ENCODE measurements at regions not wholly inside any gene's neighbourhood (a gene's known extent, or its start where the extent isn't known, plus 50 kb on each side); places are given as distances from the start of the nearest gene placed in this dataset.

DNA sequence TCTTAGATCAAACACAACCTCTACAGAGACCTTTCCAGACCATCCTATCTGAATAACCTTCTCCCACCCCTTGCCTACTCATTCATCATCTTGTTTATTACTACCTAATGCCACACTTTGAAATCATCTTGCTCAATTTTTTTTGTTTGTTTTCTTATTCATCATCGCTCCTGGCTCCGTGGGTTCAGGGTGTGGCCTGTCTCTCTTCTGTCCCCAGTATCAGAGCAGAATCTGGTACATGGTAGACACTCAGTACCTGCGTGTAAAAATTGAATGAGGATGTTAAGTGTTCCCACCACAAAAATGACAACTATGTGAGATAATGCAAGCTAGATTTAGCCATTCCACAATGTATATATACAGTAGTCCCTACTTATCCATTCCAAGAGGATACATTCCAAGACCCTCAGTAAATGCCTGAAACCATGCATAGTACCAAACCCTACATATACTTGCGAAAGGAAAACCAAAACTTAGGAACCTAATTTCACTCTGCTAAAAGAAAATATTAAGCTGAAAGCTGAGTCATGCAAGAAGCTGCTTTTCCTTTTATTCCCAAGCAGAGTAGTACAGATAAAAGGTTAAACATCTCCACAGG is 72.1 kb upstream of the SEC61G start:
- no peaks in the 10 kb centered on the region for H3K9me3 ChIP-seq
- TF ChIP-seq EP300 (IDR thresholded peaks at IDR 0.05), result no peak
- DNase-seq (ENCODE audit: low spot score in 2 of 2), result no peak
- no peaks in the 10 kb centered on the region for H3K4me1 ChIP-seq
- H3K27ac ChIP-seq, result no peak overlapping the region
- WGBS, result 81% methylated on average over 4 of the region's 4 CpGs
- H3K36me3 ChIP-seq, result no peaks in the 10 kb centered on the region
- H3K4me3 ChIP-seq, result no peak overlapping the region
- no peaks in the 10 kb centered on the region for H3K27me3 ChIP-seq

DNA sequence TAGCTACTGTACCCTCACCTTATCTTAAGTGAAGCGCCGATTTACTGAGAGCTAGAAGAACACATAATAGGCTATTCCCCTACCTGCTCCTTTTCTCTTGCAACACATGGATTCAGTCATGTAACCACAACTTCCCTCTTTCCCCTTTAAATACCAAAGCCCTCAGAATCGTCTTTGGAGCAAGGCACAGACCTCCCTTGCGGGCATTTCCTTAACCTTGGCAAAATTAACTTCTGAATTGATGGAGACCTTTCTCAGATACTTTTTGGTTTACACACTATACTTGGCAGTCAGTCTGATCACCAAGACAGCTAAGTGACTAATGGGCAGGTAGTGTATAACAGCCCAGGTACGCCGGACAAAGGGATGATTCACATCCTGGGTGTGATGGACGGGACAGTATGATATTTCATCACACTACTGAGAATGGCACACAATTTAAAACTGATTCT is 72.7 kb upstream of the SEC61G start:
- Histone ChIP-seq H3K27me3 (no peaks in the 10 kb centered on the region), H3K36me3 (no peaks in the 10 kb centered on the region), H3K4me1 (no peaks in the 10 kb centered on the region), H3K4me3 (no peak overlapping the region), H3K9me3 (no peaks in the 10 kb centered on the region), H3K27ac (no peak overlapping the region)
- TF ChIP-seq POLR2A (IDR thresholded peaks at IDR 0.05) (no peak), EP300 (IDR thresholded peaks at IDR 0.05) (no peak), POLR2AphosphoS5 (IDR thresholded peaks at IDR 0.05) (no peak)
- TF ChIP-seq, protein P1, sequence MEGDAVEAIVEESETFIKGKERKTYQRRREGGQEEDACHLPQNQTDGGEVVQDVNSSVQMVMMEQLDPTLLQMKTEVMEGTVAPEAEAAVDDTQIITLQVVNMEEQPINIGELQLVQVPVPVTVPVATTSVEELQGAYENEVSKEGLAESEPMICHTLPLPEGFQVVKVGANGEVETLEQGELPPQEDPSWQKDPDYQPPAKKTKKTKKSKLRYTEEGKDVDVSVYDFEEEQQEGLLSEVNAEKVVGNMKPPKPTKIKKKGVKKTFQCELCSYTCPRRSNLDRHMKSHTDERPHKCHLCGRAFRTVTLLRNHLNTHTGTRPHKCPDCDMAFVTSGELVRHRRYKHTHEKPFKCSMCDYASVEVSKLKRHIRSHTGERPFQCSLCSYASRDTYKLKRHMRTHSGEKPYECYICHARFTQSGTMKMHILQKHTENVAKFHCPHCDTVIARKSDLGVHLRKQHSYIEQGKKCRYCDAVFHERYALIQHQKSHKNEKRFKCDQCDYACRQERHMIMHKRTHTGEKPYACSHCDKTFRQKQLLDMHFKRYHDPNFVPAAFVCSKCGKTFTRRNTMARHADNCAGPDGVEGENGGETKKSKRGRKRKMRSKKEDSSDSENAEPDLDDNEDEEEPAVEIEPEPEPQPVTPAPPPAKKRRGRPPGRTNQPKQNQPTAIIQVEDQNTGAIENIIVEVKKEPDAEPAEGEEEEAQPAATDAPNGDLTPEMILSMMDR (IDR thresholded peaks at IDR 0.05), result no peak
- WGBS, result 81% methylated on average over 7 of the region's 7 CpGs
- no peak for DNase-seq (ENCODE audit: low spot score in 2 of 2)

DNA sequence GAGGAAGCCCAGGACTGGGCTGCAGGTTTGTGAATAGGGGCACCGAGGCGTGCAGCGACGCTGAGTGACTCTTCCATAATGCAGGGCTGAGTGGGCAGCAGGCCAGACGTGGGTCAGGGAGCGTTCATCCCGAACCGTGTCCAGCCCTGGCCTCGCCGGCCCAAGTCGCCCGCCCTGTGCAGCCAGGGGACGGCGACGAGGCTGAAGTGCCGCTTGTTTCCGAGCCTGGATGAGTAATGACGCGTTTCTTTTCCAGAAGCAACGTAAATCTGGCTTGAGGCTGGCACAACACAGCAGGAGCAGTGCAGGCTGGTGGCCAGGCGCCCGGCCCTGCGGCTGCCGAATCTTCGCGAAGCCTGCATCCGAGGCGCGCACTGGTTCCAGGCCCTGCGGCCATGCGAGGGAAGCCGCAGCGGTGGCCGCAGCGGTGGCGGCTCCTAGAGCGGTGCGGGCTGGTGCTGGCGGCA is 74.0 kb upstream of the SEC61G start:
- 94% methylated on average over 13 of the region's 39 CpGs for WGBS
- Histone ChIP-seq H3K4me3 (no peak overlapping the region), H3K27me3 (no peaks in the 10 kb centered on the region), H3K36me3 (no peaks in the 10 kb centered on the region), H3K27ac (no peak overlapping the region), H3K9me3 (no peaks in the 10 kb centered on the region), H3K4me1 (peaks cover 12% of the 10 kb centered on the region)
- TF ChIP-seq POLR2AphosphoS5 (IDR thresholded peaks at IDR 0.05), result no peak
- TF ChIP-seq POLR2A (IDR thresholded peaks at IDR 0.05), result no peak
- TF ChIP-seq EP300 (IDR thresholded peaks at IDR 0.05), result no peak
- TF ChIP-seq, protein P1 (IDR thresholded peaks at IDR 0.05), result no peak
- no peak for DNase-seq (ENCODE audit: low spot score in 2 of 2)

DNA sequence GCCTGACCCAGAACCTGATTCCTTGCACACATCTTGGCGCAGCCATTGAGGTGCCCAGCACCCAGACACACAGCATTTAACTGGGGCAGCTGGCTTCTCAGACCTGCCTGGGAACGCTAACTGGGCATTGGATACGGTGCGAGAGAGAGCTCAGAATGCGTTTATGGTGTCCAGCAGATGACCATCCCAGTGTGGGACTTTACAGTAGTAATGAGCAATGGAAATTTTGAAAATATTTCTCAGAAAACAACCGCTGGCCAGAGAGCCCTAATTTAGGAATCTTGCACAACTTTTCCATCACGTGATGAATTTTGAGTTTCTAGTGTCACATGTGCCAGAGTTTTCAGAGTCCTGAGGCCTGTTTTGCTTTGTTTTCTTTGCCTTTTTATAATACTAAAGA is 78.2 kb upstream of the SEC61G start:
- no peaks in the 10 kb centered on the region for H3K9me3 ChIP-seq
- peak overlapping the region; percentile 61 for H3K27ac ChIP-seq
- H3K36me3 ChIP-seq, result no peaks in the 10 kb centered on the region
- no peaks in the 10 kb centered on the region for H3K27me3 ChIP-seq
- TF ChIP-seq POLR2A (IDR thresholded peaks at IDR 0.05) (no peak), EP300 (IDR thresholded peaks at IDR 0.05) (no peak), POLR2AphosphoS5 (IDR thresholded peaks at IDR 0.05) (no peak)
- TF ChIP-seq, protein P1 (IDR thresholded peaks at IDR 0.05), result no peak
- 63% methylated on average over 7 of the region's 7 CpGs for WGBS
- no peak for DNase-seq (ENCODE audit: low spot score in 2 of 2)
- H3K4me3 ChIP-seq, result no peak overlapping the region
- peaks cover 37% of the 10 kb centered on the region for H3K4me1 ChIP-seq

DNA sequence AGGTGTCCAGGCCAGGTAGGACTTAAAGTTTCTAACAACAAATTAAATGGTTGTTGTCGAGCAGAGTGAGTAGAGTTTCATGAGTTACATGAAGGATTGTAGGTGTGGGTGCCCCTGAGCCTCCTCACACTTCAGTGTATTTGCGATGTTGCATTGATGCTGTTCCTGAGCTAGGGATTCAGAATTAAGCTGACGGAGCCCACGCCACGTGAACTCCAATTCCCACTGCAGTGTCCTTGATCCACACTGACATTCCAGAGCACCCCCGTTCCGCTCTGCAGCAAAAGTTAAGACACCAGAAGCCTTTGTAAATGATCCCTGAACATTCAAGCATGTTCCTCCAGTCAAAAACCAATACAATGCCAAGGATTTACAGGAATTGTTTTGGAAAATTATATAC is 78.8 kb upstream of the SEC61G start:
- H3K4me3 ChIP-seq, result no peak overlapping the region
- WGBS, result 89% methylated on average over 7 of the region's 7 CpGs
- H3K36me3 ChIP-seq, result no peaks in the 10 kb centered on the region
- H3K27me3 ChIP-seq, result no peaks in the 10 kb centered on the region
- H3K4me1 ChIP-seq, result peaks cover 37% of the 10 kb centered on the region
- H3K27ac ChIP-seq, result peak overlapping the region; percentile 61
- TF ChIP-seq EP300 (IDR thresholded peaks at IDR 0.05) (no peak), POLR2A (IDR thresholded peaks at IDR 0.05) (no peak), POLR2AphosphoS5 (IDR thresholded peaks at IDR 0.05) (no peak)
- TF ChIP-seq, protein P1 (IDR thresholded peaks at IDR 0.05), result no peak
- no peak for DNase-seq (ENCODE audit: low spot score in 2 of 2)
- no peaks in the 10 kb centered on the region for H3K9me3 ChIP-seq

Data from suprapubic skin (tissue), 4 donors.